CD14-positive monocyte (primary cell): ENCODE measurements at regions not wholly inside any gene's neighbourhood (a gene's known extent, or its start where the extent isn't known, plus 50 kb on each side); places are given as distances from the start of the nearest gene placed in this dataset.

Experiments
- DNase-seq, 3 donors: peaks; one replicate each; pipeline ENCODE4 v3.0.0-alpha.2; 2011 to 2022
- H2AFZ ChIP-seq: 2 replicates; pipeline ENCODE4 v1.6.0; 2012; ENCODE audit warnings: mild to moderate bottlenecking, low read depth, low read length, inconsistent platforms; ENCODE audit not compliant: insufficient read depth, poor library complexity, severe bottlenecking
- H3K27ac ChIP-seq, 2 donors: 1 replicate in 1 of 2; 2 replicates in 1 of 2; pipeline ENCODE4 v1.5.1; 2012 to 2013; ENCODE audit warnings: low read length in 2 of 2, control low read depth in 1 of 2, inconsistent platforms in 1 of 2, low read depth in 1 of 2, mild to moderate bottlenecking in 1 of 2
- H3K27me3 ChIP-seq, 2 donors: one replicate each; pipeline versions ENCODE4 v1.6.0 to v1.6.1; 2011 to 2013; ENCODE audit warnings: low read length in 2 of 2; ENCODE audit not compliant: control insufficient read depth in 2 of 2, insufficient read depth in 2 of 2
- H3K36me3 ChIP-seq, 2 donors: replicated peaks in 1 of 2; 1 replicate in 1 of 2; 2 replicates in 1 of 2; pipeline versions ENCODE4 v1.5.1 to v1.6.1; 2012 to 2013; ENCODE audit warnings: low read length in 2 of 2, control low read depth in 1 of 2, inconsistent platforms in 1 of 2, mild to moderate bottlenecking in 1 of 2; ENCODE audit not compliant: insufficient read depth in 2 of 2, control insufficient read depth in 1 of 2
- H3K4me1 ChIP-seq, 2 donors: 1 replicate in 1 of 2; 2 replicates in 1 of 2; pipeline versions ENCODE4 v1.5.1 to v1.6.1; 2012 to 2013; ENCODE audit warnings: low read length in 2 of 2, control low read depth in 1 of 2, inconsistent platforms in 1 of 2, mild to moderate bottlenecking in 1 of 2, moderate library complexity in 1 of 2; ENCODE audit not compliant: insufficient read depth in 2 of 2, control insufficient read depth in 1 of 2
- H3K4me2 ChIP-seq: replicated peaks from 2 replicates; pipeline ENCODE3; 2012; ENCODE audit warnings: low read length, moderate library complexity, mild to moderate bottlenecking; ENCODE audit not compliant: poor library complexity, severe bottlenecking; ENCODE audit errors: extremely low read depth
- H3K4me3 ChIP-seq, 3 experiments: fragments of 200-600 bp in 1 of 3; sonication (generic) in 1 of 3; replicated peaks in 1 of 3; 1 replicate in 2 of 3; 2 replicates in 1 of 3; pipeline ENCODE4 v1.5.1; 2011 to 2013; ENCODE audit warnings: low read length in 3 of 3, mild to moderate bottlenecking in 3 of 3, control low read depth in 2 of 3, low read depth in 2 of 3, inconsistent platforms in 1 of 3, moderate library complexity in 1 of 3
- H3K79me2 ChIP-seq: 2 replicates; pipeline ENCODE4 v1.6.0; 2012; ENCODE audit warnings: mild to moderate bottlenecking, control low read depth, inconsistent platforms, low read length, moderate library complexity; ENCODE audit not compliant: insufficient read depth
- H3K9ac ChIP-seq: 2 replicates; pipeline ENCODE4 v1.6.0; 2017; ENCODE audit warnings: low read length, mild to moderate bottlenecking; ENCODE audit not compliant: insufficient read depth, poor library complexity, severe bottlenecking
- H3K9me3 ChIP-seq, 2 donors: replicated peaks in 1 of 2; 1 replicate in 1 of 2; 2 replicates in 1 of 2; pipeline versions ENCODE4 v1.5.1 to v1.6.1; 2012 to 2013; ENCODE audit warnings: low read length in 2 of 2, control low read depth in 1 of 2; ENCODE audit not compliant: control insufficient read depth in 1 of 2, insufficient read depth in 1 of 2
- H4K20me1 ChIP-seq: 2 replicates; pipeline ENCODE4 v1.6.0; 2012; ENCODE audit warnings: mild to moderate bottlenecking, low read length, control low read depth, moderate library complexity; ENCODE audit not compliant: insufficient read depth
- H3K27ac Mint-ChIP-seq, 7 donors: one replicate each; pipeline ENCODE4 v1.8.0; 2020; ENCODE audit warnings: mild to moderate bottlenecking in 7 of 7, mixed read lengths in 7 of 7, moderate library complexity in 6 of 7, inconsistent platforms in 2 of 7
- H3K27me3 Mint-ChIP-seq, 3 donors: one replicate each; pipeline ENCODE4 v1.8.0; 2021 to 2022; ENCODE audit warnings: low read depth in 3 of 3, mild to moderate bottlenecking in 3 of 3, mixed read lengths in 3 of 3, moderate library complexity in 3 of 3, inconsistent platforms in 1 of 3
- H3K36me3 Mint-ChIP-seq, 2 donors: one replicate each; pipeline ENCODE4 v1.8.0; 2020; ENCODE audit warnings: mixed read lengths in 2 of 2, inconsistent platforms in 1 of 2, mild to moderate bottlenecking in 1 of 2
- H3K4me1 Mint-ChIP-seq: one replicate; pipeline ENCODE4 v1.8.0; 2020; ENCODE audit warnings: mild to moderate bottlenecking, mixed read lengths
- H3K4me3 Mint-ChIP-seq, 2 donors: one replicate each; pipeline ENCODE4 v1.8.0; 2020; ENCODE audit warnings: mild to moderate bottlenecking in 2 of 2, mixed read lengths in 2 of 2, moderate library complexity in 1 of 2
- H3K9me3 Mint-ChIP-seq, 7 donors: one replicate each; pipeline ENCODE4 v1.8.0; 2020 to 2022; ENCODE audit warnings: mixed read lengths in 7 of 7, mild to moderate bottlenecking in 6 of 7, moderate library complexity in 6 of 7, inconsistent platforms in 2 of 7
- CTCF ChIP-seq: fragments of 200-600 bp; IDR thresholded peaks from one replicate; pipeline ENCODE4 v1.8.0; 2022; ENCODE audit warnings: antibody characterized with exemption, mild to moderate bottlenecking
- intact Hi-C, 2 donors: fragments of 100-400 bp; cut with micrococcal nuclease; formaldehyde crosslinking; loops; one replicate each; pipeline versions ENCODE4 v1.15.0 to v1.15.1; 2023

DNA sequence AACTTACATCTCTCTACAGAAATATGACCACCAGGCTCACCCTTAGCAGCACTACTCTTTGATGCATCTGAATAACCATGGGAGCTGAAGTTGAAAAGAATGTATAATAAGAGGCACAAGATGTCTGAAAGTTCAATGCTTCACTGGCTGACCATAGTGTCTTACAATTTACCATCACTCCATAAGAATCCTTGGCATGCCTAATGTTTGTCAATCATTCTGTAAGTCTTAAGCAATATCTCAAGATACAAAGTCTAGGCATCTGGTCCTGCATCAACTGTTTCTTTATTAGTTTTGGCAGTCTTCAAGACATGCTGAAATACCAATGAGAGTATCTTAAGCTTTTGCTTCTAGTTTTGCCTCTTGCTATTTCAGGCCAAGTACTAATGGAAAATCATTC lies 755.5 kb downstream of the STIM2 start:
- H3K4me2 ChIP-seq, result no peak overlapping the region
- no peak overlapping the region for H3K4me3 Mint-ChIP-seq
- peaks cover 0 to 8% (median 0%) of the 10 kb centered on the region in 7 donors for H3K9me3 Mint-ChIP-seq
- no peak overlapping the region for H2AFZ ChIP-seq
- H3K4me1 ChIP-seq, result no peaks in the 10 kb centered on the region
- H3K9ac ChIP-seq, result no peak overlapping the region
- TF ChIP-seq CTCF, result no peak
- H3K4me3 ChIP-seq, result no peak overlapping the region
- no peak overlapping the region for H3K27ac ChIP-seq
- no peaks in the 10 kb centered on the region for H3K36me3 ChIP-seq
- H3K9me3 ChIP-seq, result peaks cover 0 to 5% of the 10 kb centered on the region in 2 donors
- H3K79me2 ChIP-seq, result no peaks in the 10 kb centered on the region
- intact Hi-C loops, result no loop called here
- H3K27ac Mint-ChIP-seq, result no peak overlapping the region
- no peaks in the 10 kb centered on the region for H3K27me3 Mint-ChIP-seq
- H3K27me3 ChIP-seq, result no peaks in the 10 kb centered on the region
- no peaks in the 10 kb centered on the region for H3K4me1 Mint-ChIP-seq
- no peaks in the 10 kb centered on the region for H4K20me1 ChIP-seq
- no peaks in the 10 kb centered on the region for H3K36me3 Mint-ChIP-seq
- DNase-seq, result no peak

- H3K36me3 ChIP-seq, result no peaks in the 10 kb centered on the region
- H4K20me1 ChIP-seq, result no peaks in the 10 kb centered on the region
- peaks cover 0 to 5% of the 10 kb centered on the region in 2 donors for H3K9me3 ChIP-seq
- Mint-ChIP-seq H3K9me3 (peaks cover 0 to 7% (median 0%) of the 10 kb centered on the region in 7 donors), H3K4me1 (no peaks in the 10 kb centered on the region), H3K27ac (no peak overlapping the region), H3K27me3 (no peaks in the 10 kb centered on the region), H3K4me3 (no peak overlapping the region), H3K36me3 (no peaks in the 10 kb centered on the region)
- no peak for DNase-seq
- intact Hi-C loops, result no loop called here
- no peaks in the 10 kb centered on the region for H3K4me1 ChIP-seq
- H3K4me2 ChIP-seq, result no peak overlapping the region
- no peaks in the 10 kb centered on the region for H3K79me2 ChIP-seq
- no peaks in the 10 kb centered on the region for H3K27me3 ChIP-seq
- no peak overlapping the region for H2AFZ ChIP-seq
- TF ChIP-seq CTCF, result no peak
- H3K9ac ChIP-seq, result no peak overlapping the region
- H3K4me3 ChIP-seq, result no peak overlapping the region
- no peak overlapping the region for H3K27ac ChIP-seq
Observed at GRCh38 chr4:27619435-27619834, 758.8 kb downstream of the STIM2 start.
